Stimulated activated CD8-positive, alpha-beta memory T cell treated with anti-CD3 and anti-CD28 coated beads, Interleukin-7, amount 100 ng/mL, for 48 hours (primary cell): ENCODE measurements at regions not wholly inside any gene's neighbourhood (a gene's known extent, or its start where the extent isn't known, plus 50 kb on each side); places are given as distances from the start of the nearest gene placed in this dataset.

ENCODE experiments used
- DNase-seq, 2 donors: peaks; one replicate each; pipeline ENCODE4 v3.0.0-alpha.2; 2020; ENCODE audit warnings: low read depth in 1 of 2; ENCODE audit errors: extremely low read depth in 1 of 2

DNA sequence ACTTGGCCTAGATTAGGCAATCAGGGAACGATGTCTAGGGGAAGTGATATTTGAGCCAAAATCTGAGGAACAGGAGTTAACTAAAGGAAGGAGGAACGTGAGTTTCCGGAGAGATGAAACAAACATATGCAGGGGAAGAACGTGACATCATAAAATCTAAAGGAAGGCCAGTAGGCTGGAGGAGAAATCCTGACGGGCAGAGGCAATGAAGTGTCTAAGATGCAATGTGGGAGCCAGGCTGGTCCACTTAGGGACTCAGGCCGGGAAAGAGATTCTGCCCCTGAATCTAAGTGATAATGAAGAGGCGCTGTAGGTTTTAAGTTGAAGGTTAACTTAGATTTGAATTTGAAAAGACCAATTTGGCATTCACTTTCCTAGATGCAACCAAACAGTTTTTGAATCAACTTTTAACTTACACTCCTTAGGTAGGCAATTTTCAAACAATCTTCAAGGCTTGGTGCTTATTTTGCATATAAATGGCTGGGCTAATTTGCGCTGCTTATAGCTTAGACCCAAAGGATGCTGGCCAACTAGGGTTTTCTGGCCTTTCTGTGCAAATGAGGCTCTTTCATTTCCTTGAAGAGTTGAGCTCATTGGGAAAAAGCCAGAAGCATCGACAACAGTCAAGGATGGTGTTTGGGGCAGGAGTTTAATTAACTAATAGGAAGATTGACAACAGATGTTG lies 221.7 kb downstream of the SOX11 start:
- no peak for DNase-seq

DNA sequence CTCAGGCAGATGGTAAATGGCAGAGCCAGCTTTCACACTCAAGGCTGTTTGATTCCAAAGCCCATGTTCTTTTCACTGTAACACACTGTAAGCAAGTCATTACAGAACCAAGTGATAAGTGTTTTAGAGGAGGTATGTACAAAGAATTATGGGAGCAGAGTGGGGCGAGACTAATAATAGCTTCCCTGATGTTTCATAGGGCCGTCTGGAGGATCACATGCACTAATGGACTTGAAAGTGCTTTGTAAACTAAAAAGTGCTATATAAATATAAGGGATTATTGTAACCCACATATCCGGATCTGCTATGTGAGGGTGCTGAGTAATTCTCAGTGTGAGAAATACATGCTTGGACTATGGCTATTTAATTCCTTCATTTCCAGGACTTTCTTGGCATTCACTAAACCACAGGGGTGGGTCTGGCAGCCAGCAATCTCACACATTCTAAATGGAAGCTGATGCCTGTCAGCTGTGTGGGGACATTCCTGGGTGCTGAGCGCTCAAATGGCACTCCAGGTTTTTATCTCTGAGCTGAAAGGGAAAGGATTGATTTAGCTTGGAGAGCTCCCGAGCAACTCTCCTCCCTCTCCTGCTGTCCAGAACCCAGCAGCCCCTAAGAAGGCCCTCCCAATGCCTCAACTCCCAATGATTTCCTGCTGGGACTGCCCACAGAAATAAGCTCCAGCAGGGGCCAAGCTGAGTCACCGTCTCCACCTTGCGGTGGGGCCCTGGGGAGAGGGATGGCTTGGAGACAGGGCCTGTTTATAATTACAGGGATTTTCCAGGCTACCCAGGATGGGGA lies 222.8 kb downstream of the SOX11 start:
- DNase-seq, result no peak

DNA sequence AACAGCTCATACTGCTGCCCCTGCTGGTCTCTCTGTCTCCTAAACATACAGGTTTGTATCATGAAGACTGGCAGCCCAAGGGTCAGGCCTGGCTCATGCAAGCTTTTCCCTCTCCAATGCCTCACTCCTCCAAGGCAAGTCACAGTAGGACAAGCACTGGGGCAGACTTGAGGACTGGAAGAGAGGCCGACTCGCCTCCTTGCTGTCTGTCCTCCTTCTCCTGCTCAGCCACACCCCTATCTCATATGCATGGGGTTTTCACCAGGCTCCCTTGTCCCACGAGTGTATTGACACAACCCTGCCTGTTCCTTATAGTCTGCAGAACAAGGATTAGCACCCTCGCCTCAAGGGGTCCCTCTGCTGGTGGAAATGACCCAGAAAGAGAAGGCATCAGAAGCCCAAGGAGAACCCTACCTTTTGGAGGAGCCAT lies 223.7 kb downstream of the SOX11 start:
- DNase-seq, result no peak

DNA sequence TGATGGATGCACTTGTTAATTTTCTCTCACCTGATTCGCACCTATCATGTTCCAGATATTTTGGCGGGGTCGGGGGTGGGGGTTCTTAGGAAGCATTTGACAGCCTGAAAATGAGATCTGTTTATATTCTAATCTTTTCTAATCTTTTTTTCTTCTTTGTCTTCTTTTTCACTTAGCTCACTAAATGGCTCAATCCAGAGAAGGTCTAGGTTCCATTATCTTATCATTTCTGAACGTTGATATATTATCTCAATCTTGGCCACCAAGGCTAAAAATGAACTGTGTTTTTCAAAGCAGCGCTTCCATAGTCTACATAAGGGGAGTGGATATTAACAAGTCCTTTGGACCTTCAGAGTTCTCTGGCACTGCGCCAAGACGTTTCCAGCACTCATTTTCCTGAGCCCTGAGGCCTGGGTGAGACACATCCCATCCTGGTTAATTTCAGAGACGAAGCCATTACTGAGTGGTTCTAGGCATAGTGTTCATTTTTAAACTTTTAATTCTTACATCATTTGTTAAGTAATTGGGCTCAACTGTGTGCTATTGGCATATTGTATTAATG lies 229.0 kb downstream of the SOX11 start:
- DNase-seq, result no peak

DNA sequence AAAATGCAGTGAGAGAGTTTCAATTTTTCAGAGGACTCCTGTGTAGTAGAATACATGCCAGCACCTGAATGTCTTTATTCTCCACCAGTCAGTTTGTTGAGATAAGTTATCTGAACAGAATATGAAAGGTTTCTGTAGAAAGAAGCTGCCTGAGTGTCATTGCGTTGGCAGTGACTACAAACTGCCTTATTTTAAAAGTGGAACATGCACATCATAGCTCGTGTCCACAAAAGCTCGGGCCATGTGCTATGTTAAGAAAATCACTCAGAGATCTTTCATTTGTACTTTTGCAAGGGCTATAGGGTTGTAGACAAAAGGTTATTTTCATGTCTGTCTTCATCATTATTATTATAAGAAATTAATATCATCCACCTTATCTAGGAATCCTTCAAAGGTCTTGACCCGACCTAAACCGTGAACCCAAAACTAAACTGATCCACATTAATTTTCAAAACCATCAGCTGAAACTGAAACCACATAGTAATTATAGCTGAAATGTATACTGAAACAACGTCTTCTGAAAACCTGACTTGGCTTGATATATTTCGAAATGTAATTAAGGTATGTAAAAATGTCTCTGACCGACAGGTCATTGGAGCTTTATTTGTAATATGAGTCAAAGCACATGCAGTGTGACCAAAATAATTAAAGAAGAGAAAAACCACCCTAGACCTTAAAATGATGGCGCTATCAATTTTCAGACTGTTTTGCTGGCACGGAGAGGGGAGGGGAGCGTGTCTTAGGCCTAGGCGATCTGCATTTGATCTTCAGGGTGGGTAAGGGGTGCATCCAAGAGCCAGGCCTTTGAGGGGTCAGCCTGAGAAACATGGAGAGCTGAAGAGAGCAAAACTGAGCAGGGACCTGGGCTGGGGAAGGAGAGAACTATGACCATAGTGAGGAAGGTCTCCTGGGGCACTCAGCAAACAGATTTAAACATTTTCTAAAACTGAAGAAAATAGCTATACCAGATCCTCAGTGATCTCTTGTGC lies 232.1 kb downstream of the SOX11 start:
- no peak for DNase-seq

DNA sequence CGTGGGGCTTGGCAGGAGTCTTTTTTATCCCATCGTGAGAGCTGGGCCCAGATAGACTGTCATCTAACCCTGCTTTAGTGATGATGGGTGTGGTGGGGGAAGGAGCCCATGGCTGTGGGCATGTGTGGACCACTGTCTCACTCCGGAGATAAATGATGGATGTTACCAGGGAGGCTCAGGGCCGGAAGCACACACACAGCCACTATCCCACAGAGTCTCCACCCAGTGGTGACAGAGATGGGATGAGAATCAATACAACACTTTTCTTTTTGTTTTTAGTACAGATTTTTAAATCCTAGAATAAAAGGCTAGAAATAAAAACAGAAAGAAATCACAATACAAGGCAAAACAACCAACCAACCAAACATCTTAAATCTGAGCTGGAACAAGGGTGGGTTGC lies 233.4 kb downstream of the SOX11 start:
- no peak for DNase-seq

DNA sequence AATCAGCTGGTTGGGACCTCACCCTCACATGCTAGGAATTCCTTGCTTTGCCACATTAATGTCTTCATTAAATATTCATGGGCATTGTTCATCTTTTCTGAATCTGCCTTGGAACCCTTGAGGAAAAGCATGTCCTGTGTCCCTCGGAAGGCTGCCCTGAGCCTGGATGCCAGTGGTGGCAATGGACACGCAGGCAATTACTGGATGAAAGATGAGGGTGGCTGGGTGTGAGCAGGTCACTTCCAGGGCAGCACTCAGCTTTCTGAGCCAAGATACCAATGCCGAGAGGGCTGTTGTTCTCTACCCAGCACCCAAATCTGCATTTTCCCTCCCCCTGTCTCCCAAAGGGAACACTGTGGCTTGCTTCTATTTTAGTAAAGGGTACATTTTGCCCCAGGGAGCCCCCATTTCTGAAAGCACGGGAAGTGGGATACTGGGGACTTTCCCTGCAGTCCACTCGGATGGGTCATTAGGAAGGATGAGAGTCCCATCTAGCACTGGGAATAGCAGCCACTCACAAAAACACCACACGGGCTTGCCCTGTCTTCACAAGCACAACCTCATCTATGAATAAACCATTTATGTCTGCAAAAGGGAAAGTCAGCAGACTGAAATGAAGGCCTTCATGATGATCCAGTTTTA lies 234.8 kb downstream of the SOX11 start:
- no peak for DNase-seq

DNA sequence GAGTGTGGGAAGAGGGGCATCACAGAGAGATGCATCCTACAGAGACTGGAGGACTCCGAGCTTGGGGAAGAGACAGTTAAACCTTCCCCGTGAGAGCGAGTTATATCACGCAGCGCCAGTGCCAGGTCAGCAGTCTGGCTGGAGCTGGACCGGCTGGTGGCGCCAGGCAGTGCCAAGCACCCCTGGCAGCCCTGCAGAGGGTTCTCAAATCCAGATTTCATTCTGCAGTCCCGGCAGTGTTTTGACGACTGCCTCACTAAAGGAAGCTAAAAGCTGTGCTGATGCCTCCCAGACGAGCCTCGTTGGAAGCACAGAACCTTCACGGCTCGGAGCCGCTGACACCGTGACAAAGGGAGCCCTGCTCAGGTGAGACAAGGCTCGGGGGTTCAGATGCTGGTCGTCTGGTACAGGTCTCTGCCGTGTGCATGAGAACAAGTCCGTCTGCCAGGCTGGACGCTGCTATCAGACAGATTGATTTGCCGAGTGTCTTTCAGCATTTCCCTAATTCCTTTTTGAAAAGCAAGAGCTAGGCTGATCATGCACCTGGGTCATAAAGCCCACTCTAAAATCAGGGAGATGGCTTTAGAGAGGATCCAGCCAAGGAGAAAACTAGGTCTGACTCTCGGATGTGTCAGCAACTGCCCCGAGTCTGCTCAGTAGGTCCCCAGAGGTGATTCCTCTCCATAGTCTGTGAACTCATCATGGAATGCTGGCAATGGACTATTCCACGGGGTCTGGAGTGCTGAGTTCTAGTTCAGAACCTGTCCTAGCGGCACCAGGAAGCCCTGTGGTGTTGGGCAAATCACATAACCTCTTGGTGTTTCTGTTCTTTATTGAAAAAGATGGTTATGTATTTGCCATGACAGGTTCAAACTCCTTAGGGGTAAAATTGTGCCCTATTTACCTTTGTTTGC lies 240.6 kb downstream of the SOX11 start:
- DNase-seq, result no peak

DNA sequence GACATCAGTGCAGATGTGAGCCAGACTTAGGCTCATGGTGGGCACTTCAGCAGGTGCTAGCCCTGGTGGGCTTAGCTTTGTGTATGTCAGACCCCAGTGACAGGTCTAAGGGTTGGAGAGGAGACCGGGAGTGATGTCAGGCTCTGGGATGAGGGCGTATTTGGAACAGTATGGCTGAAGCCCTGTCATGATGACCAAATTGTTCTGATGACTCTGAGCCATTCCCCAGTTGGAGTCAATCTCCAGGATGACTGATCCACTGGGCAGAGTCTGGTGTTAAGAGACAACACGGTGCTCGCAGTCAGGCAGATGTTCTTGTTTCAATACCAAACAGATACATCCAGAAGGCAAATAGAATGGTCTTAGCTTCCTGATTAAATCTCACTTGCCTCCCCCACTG lies 241.5 kb downstream of the SOX11 start:
- DNase-seq, result no peak

DNA sequence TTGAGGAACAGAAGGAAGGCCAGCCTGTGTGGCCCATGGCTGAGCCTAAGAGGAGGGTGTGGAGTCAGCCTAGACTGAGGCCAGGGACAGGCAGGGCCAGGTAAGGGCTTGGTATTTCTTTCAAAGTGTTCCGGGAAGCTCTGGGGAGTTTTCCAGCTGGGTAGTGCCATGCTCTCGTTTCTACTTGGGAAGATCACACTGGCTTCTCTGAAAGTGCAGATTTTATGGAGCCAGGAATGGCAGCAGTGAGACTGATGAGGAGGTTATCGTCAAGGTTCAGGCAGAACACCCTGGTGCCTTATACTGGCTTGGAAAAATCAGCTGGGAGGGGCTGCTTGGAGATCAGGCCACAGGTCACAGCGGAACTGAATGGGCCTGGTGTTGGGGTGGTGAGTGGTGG lies 245.1 kb downstream of the SOX11 start:
- DNase-seq, result no peak

DNA sequence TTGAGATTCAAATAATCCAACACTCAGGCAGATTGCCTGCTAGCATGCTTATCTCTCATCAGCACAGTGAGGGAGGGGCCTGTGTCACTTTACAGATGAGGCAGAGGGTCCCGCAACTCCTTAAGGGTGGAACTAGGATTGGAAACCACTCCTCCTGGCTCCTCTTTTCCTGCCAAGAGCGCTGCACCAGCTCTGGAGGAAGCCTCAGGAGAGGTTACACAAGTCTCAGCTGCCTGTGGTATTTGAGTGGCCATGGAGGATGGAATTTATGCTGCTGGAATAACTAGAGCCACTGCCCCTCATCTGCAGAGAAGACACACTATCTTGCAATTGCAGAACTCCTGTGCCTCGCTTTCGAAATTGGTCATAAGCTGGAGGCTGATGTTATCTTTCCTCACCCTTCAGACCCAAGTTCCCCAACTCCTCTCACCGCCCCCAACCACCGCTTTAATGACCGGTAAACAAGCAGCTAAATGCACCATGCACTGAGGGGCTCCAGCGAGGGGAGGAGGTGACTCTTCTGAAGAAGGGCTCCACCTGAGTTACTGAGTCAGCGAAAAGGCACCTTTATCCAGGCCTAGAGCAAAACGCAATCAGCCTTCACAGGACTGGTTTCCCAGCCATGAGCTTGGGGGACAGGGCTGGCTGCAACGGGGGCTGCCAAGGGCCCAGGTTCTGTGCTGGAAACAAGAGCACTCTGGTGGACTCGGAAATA lies 245.8 kb downstream of the SOX11 start:
- DNase-seq, result no peak

DNA sequence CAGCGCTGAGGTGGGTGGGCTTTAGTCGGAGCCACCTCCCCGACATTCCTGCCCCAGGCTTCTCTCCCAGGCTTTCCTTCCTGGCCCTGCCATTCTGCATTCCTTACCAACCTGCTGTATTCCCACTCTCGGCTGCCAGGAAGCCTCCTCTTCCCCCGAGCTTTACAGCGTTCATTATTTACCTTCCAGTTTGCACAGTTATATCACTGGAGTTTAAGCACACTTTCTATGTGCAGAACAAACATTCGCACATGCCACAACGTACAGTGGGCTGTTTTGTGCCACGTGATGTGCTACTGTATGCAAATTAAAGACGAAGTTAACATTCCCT lies 246.3 kb downstream of the SOX11 start:
- DNase-seq, result no peak

DNA sequence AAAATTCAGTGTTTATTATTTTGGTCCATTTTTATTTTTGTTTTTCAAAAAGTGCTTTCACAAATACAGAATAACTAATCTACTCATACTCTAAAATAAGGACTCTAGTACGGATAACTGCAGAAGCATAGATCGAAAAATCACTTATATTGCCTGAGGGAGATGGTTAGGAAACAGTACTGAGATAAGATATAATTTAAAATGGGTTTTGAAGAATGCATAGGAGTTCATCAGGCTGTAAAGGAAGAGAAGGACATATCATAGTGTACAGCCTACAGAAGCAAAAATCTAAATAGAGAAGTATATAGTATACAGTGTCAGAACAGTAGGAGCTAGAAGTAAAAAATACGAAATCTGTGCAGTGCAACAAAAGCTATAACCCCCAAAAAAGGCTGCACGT lies 247.4 kb downstream of the SOX11 start:
- DNase-seq, result no peak

DNA sequence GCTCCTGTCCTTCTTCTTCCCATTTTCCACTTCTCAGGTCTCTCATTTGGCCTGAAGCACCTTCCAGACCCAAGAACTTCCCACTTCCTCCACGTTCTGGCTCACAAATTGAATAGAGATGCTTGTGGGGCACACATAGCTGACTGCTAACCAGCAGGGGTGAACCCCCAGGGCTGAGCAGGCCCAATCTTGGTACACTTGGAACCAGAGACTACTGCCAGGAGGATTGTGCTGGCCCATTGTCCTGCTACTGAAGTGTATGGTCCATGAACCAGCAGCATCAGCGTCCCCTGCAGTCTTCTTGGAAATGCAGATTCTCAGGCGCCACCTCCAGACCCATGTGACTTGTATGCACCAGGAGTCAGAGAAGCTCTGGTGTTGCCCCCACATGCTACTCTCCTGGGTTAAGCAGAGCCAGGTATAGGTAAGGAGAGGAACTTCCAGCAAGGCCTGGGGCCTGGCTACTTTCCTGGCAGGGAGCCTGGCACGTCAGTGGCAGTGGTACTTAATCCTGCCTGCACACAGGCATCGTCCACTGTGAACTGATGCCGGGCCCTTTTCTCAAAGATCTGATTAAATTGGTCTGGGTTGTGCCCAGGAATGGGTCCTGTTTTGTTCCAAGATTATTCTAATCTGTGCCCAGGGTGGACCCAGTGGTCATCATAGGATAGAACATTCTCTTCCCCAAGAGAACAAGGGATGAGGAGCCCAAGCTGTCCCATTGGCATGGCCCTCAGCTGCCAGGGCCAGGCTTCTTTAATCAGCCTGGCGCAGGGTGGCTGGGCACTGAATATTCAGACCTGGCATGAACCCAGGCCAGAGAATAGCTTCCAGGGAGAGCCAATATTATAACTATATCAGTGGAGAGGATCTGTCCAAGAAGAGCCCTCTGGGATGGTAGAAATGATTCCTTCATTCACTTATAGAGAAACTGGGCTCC lies 248.7 kb downstream of the SOX11 start:
- no peak for DNase-seq

DNA sequence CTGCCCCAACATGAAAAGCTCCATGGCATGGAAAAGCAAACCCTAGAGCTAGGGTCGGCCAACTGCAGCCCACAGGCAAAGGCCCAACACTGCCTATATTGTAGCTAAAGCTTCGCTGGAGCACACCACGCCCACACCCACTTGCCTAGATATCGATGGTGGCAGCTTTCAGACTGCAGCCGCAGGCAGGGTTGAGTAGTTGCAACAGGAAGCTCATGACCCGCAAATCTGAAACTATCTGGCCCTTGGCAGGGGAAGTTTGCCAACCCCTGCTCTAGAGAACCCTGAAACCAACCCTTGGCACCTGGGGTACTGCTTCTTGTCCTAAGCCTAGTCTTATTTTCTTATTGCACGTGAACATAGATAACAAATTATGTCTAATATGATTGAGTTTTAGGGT lies 250.0 kb downstream of the SOX11 start:
- DNase-seq, result no peak

DNA sequence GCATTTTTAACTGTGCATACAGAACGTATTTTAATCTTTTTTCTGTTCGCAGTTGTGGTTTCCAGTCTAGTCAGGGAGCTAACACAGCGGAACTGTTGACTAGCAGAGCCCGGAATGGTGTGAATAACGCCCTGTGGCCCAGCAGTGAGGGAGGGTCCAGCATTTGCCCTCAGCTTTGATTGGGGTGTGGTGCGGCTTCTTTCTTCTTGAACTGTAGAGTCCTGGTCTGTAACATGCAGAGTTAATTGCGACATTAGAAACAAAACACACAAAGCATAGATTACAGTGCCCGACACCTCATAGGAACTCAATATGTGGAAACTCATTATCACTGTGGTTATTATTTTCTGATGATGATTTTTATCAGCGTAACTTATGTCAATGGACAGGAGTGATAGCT lies 253.6 kb downstream of the SOX11 start:
- DNase-seq, result no peak

DNA sequence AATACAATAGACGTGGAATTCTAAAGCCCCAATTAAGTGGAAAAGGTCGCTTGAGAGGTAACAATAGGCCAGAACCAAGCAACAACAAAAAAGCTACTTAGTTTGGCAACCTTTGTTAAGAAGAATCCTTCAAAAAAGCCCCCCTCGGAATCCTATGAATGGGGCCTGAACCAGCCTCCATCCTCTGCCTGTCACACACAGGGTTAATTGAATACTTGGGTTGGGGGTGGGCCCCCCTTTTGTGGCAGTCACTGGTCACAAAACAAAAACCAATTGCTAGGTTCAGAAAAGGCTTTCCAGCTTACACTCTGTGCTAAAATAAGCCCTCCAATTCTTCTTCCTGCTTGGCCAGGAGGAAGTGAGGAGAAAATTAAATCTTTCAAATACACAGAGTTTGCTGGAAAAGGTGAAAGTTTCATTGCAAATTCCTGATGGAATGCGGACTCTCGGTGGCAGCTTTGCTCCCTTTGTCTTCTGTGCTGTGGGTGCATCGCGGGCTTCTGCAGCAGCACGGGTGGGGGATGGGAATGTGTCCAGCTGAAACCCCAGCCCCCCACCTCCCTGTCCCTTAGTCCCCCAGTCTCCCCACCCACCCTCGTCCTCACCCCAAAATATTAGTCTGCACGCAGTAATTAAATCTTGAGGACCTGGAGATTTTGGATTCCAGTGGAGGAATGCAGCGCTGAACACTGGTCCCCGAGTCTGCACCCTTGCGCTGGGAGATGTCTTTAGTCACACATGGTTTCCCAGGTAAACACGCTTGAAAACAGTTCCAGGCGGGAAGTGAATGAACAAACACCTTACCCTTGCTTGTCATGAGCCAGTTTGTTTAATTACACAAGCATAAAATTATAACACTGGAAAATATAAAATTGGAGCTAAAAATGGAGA lies 254.3 kb downstream of the SOX11 start:
- DNase-seq, result no peak
